ENCODE measurements at regions not wholly inside any gene's neighbourhood (a gene's known extent, or its start where the extent isn't known, plus 50 kb on each side); places are given as distances from the start of the nearest gene placed in this dataset.

- no peak for DNase-seq (ENCODE audit: low read depth, low spot score)
- no peak overlapping the region for H3K27ac ChIP-seq
Observed at GRCh38 chr4:157421365-157421764, 200.8 kb downstream of the GRIA2 start.
